Peyer's patch (tissue), 4 donors: ENCODE measurements at regions not wholly inside any gene's neighbourhood (a gene's known extent, or its start where the extent isn't known, plus 50 kb on each side); places are given as distances from the start of the nearest gene placed in this dataset.

Source experiments
- CTCF ChIP-seq, 6 experiments: fragments of 450-650 bp in 4 of 6; fragments of 200-600 bp in 2 of 6; sonication (generic) in 1 of 6; IDR thresholded peaks; one replicate each; pipeline ENCODE4 v1.5.1; 2017 to 2019; ENCODE audit warnings: antibody characterized with exemption in 6 of 6, mild to moderate bottlenecking in 3 of 6, moderate library complexity in 1 of 6
- POLR2A ChIP-seq, 2 donors: fragments of 450-650 bp; IDR thresholded peaks; one replicate each; pipeline ENCODE4 v1.5.1; 2017; ENCODE audit warnings: antibody characterized with exemption in 2 of 2, mild to moderate bottlenecking in 2 of 2, moderate library complexity in 2 of 2

DNA sequence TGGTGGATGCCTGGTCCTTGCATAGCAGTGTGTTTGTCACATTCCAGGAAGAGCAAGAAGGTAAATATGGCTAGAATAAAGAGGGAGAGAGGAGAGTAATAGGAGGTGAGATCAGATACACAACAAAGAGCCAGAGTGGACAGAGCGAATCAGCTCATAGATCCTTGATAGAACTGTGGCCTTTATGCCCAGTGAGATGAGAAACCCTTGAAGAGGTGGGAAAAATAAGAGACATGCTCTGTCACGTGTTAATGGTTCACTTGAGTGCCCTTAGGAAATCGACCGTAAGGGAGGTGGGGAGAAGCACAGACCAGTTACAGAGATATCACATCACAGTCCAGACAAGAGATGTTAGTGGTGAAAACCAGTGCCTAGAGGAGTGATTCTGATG, 84.7 kb upstream of the RAB27B start:
- TF ChIP-seq CTCF (IDR thresholded peaks at IDR 0.05) (no peak), POLR2A (IDR thresholded peaks at IDR 0.05) (no peak)
